ENCODE measurements at regions not wholly inside any gene's neighbourhood (a gene's known extent, or its start where the extent isn't known, plus 50 kb on each side); places are given as distances from the start of the nearest gene placed in this dataset.

DNA sequence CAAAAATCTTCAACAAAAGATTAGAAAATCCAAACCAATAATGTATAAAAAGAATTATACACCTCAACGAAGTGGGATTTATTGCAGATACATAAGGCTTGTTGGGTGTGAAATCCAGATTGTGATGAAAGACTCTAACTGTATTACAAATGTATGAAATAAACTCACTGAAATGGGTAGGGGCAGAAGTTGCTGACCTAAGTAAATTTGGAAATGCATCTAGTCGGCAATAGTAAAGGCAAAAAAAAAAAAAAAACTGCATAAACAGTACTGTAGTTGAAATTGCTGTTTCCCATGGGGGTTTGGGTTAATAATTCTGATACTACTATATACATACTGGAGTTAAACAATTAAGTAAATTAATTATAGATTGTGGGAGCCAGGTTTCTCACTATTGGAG, 130.7 kb upstream of the MAGEB18 start:
- ChIA-PET CTCF (no interaction called here), POLR2A (no interaction called here)
- no peaks in the 10 kb centered on the region for H3K4me1 ChIP-seq (ENCODE audit: control extremely low read depth in 1 of 4, control insufficient read depth in 4 of 4, insufficient read depth in 4 of 4, low read length in 3 of 4)
- WGBS (ENCODE audit: insufficient coverage): no CpG with 5 or more reads among the region's 2 CpGs
- no peak overlapping the region for H3K27ac ChIP-seq (ENCODE audit: insufficient read depth in 1 of 2, low read depth in 1 of 2, low read length in 2 of 2, poor library complexity in 1 of 2, severe bottlenecking in 2 of 2)
- H3K36me3 ChIP-seq (ENCODE audit: control insufficient read depth in 4 of 4, insufficient read depth in 4 of 4, low read length in 3 of 4): no peaks in the 10 kb centered on the region
- H3K9me3 ChIP-seq (ENCODE audit: control extremely low read depth in 1 of 5, control insufficient read depth in 4 of 5, insufficient read depth in 2 of 5, low read depth in 1 of 5, low read length in 4 of 5): no peaks in the 10 kb centered on the region
- H3K27me3 ChIP-seq (replicated peaks in 2 of 5; ENCODE audit: control insufficient read depth in 4 of 5, insufficient read depth in 5 of 5, low read length in 4 of 5): no peaks in the 10 kb centered on the region
- no peak overlapping the region for H3K4me3 ChIP-seq (ENCODE audit: control insufficient read depth in 1 of 7, extremely low read depth in 1 of 7, insufficient read depth in 4 of 7, low read depth in 2 of 7, low read length in 6 of 7)
- DNase-seq: no peak

DNA sequence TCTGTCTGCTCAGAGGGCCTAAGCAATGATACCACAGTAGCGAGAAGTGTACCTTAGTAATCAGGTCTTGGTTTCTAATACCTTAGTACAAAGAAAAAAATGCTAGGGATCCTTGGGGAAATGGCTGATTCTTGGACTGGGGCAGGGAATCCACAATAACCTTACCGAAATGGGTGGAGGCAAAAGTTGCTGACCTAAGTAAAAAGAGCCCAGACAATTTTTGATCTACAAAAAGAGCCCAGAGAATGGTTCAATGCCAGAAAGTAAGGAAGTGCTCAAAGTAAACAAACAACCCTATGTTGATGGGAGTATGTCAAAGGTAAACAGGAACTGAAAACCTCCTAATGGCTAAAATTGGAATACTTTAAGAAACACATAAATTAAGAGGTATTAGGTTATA, 130.1 kb upstream of the MAGEB18 start:
- POLR2A ChIA-PET: no interaction called here
- Histone ChIP-seq H3K36me3 (ENCODE audit: control insufficient read depth in 4 of 4, insufficient read depth in 4 of 4, low read length in 3 of 4) (no peaks in the 10 kb centered on the region), H3K4me1 (ENCODE audit: control extremely low read depth in 1 of 4, control insufficient read depth in 4 of 4, insufficient read depth in 4 of 4, low read length in 3 of 4) (no peaks in the 10 kb centered on the region), H3K4me3 (ENCODE audit: control insufficient read depth in 1 of 7, extremely low read depth in 1 of 7, insufficient read depth in 4 of 7, low read depth in 2 of 7, low read length in 6 of 7) (no peak overlapping the region), H3K27me3 (replicated peaks in 2 of 5; ENCODE audit: control insufficient read depth in 4 of 5, insufficient read depth in 5 of 5, low read length in 4 of 5) (no peaks in the 10 kb centered on the region), H3K27ac (ENCODE audit: insufficient read depth in 1 of 2, low read depth in 1 of 2, low read length in 2 of 2, poor library complexity in 1 of 2, severe bottlenecking in 2 of 2) (no peak overlapping the region), H3K9me3 (ENCODE audit: control extremely low read depth in 1 of 5, control insufficient read depth in 4 of 5, insufficient read depth in 2 of 5, low read depth in 1 of 5, low read length in 4 of 5) (no peaks in the 10 kb centered on the region)
- WGBS (ENCODE audit: insufficient coverage): 70% methylated on average over 1 of the region's 2 CpGs
- CTCF ChIA-PET: no interaction called here
- no peak for DNase-seq

DNA sequence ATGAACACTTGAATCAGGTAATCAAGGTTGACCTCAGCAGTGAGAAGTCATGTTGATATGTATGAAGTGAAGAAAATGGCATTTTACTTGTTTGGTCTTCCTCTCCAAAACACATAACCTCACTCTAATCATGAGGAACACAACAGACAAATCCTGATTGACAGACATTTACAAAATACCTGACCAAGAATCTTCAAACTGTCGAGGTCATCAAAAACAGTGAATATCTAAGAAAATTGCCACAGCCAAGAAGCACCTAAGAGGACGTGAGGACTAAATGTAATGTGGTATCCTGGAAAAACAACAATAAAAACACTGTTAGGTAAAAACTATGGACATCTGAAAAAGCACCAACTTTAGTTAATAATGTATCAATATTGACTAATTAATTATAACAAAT, 129.5 kb upstream of the MAGEB18 start:
- H3K27ac ChIP-seq (ENCODE audit: insufficient read depth in 1 of 2, low read depth in 1 of 2, low read length in 2 of 2, poor library complexity in 1 of 2, severe bottlenecking in 2 of 2): no peak overlapping the region
- POLR2A ChIA-PET: no interaction called here
- CTCF ChIA-PET: no interaction called here
- no peaks in the 10 kb centered on the region for H3K36me3 ChIP-seq (ENCODE audit: control insufficient read depth in 4 of 4, insufficient read depth in 4 of 4, low read length in 3 of 4)
- H3K4me1 ChIP-seq (ENCODE audit: control extremely low read depth in 1 of 4, control insufficient read depth in 4 of 4, insufficient read depth in 4 of 4, low read length in 3 of 4): no peaks in the 10 kb centered on the region
- no CpG with 5 or more reads among the region's 2 CpGs for WGBS (ENCODE audit: insufficient coverage)
- H3K27me3 ChIP-seq (replicated peaks in 2 of 5; ENCODE audit: control insufficient read depth in 4 of 5, insufficient read depth in 5 of 5, low read length in 4 of 5): no peaks in the 10 kb centered on the region
- no peak for DNase-seq
- H3K9me3 ChIP-seq (ENCODE audit: control extremely low read depth in 1 of 5, control insufficient read depth in 4 of 5, insufficient read depth in 2 of 5, low read depth in 1 of 5, low read length in 4 of 5): no peaks in the 10 kb centered on the region
- H3K4me3 ChIP-seq (ENCODE audit: control insufficient read depth in 1 of 7, extremely low read depth in 1 of 7, insufficient read depth in 4 of 7, low read depth in 2 of 7, low read length in 6 of 7): no peak overlapping the region

DNA sequence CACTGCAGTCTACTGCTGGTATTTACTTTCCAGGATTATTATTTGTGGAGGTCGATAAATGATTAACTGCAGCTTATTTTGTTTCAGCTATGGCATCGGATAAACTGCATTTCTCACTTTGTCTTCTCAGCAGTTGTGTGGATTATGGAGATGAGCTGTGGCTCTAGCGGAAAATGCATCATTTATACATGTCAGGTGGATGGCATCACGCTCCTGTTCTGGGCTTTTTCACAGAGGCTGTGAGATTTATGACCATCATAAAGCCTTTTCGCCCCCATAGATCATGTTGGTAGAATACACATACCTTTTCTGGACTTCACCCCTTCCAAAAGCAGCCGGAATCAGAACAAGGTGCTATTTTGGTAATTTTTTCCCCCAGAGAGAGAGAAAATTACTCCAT, 118.8 kb upstream of the MAGEB18 start:
- CTCF ChIA-PET: no interaction called here
- no peaks in the 10 kb centered on the region for H3K36me3 ChIP-seq (ENCODE audit: control insufficient read depth in 4 of 4, insufficient read depth in 4 of 4, low read length in 3 of 4)
- POLR2A ChIA-PET: no interaction called here
- no peaks in the 10 kb centered on the region for H3K4me1 ChIP-seq (ENCODE audit: control extremely low read depth in 1 of 4, control insufficient read depth in 4 of 4, insufficient read depth in 4 of 4, low read length in 3 of 4)
- no peaks in the 10 kb centered on the region for H3K27me3 ChIP-seq (replicated peaks in 2 of 5; ENCODE audit: control insufficient read depth in 4 of 5, insufficient read depth in 5 of 5, low read length in 4 of 5)
- no peak for DNase-seq
- WGBS (ENCODE audit: insufficient coverage): 87% methylated on average over 3 of the region's 6 CpGs
- H3K9me3 ChIP-seq (ENCODE audit: control extremely low read depth in 1 of 5, control insufficient read depth in 4 of 5, insufficient read depth in 2 of 5, low read depth in 1 of 5, low read length in 4 of 5): no peaks in the 10 kb centered on the region
- H3K4me3 ChIP-seq (ENCODE audit: control insufficient read depth in 1 of 7, extremely low read depth in 1 of 7, insufficient read depth in 4 of 7, low read depth in 2 of 7, low read length in 6 of 7): no peak overlapping the region
- no peak overlapping the region for H3K27ac ChIP-seq (ENCODE audit: insufficient read depth in 1 of 2, low read depth in 1 of 2, low read length in 2 of 2, poor library complexity in 1 of 2, severe bottlenecking in 2 of 2)

DNA sequence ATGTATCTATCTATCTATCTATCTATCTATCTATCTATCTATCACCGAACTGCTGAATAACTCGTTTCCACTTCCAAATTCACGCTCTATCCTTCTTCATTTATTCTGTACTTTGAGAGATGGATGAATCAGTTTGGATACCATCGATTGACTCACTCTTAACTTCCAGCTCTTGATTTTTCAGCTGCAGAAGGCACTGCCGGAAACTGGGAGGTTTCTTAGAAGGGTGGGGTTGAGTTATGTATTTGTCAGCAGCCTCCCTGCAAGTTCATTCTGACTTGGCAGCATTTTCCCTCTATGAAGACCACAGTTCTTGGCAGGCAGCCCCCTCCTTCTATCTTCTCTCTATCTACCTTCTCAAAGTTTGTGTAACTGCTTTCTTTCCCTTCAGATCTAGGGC, 112.0 kb upstream of the MAGEB18 start:
- CTCF ChIA-PET: no interaction called here
- no CpG with 5 or more reads among the region's 5 CpGs for WGBS (ENCODE audit: insufficient coverage)
- POLR2A ChIA-PET: no interaction called here
- Histone ChIP-seq H3K27me3 (replicated peaks in 2 of 5; ENCODE audit: control insufficient read depth in 4 of 5, insufficient read depth in 5 of 5, low read length in 4 of 5) (no peaks in the 10 kb centered on the region), H3K36me3 (ENCODE audit: control insufficient read depth in 4 of 4, insufficient read depth in 4 of 4, low read length in 3 of 4) (no peaks in the 10 kb centered on the region), H3K4me1 (ENCODE audit: control extremely low read depth in 1 of 4, control insufficient read depth in 4 of 4, insufficient read depth in 4 of 4, low read length in 3 of 4) (no peaks in the 10 kb centered on the region), H3K9me3 (ENCODE audit: control extremely low read depth in 1 of 5, control insufficient read depth in 4 of 5, insufficient read depth in 2 of 5, low read depth in 1 of 5, low read length in 4 of 5) (no peaks in the 10 kb centered on the region), H3K27ac (ENCODE audit: insufficient read depth in 1 of 2, low read depth in 1 of 2, low read length in 2 of 2, poor library complexity in 1 of 2, severe bottlenecking in 2 of 2) (no peak overlapping the region), H3K4me3 (ENCODE audit: control insufficient read depth in 1 of 7, extremely low read depth in 1 of 7, insufficient read depth in 4 of 7, low read depth in 2 of 7, low read length in 6 of 7) (no peak overlapping the region)
- no peak for DNase-seq

DNA sequence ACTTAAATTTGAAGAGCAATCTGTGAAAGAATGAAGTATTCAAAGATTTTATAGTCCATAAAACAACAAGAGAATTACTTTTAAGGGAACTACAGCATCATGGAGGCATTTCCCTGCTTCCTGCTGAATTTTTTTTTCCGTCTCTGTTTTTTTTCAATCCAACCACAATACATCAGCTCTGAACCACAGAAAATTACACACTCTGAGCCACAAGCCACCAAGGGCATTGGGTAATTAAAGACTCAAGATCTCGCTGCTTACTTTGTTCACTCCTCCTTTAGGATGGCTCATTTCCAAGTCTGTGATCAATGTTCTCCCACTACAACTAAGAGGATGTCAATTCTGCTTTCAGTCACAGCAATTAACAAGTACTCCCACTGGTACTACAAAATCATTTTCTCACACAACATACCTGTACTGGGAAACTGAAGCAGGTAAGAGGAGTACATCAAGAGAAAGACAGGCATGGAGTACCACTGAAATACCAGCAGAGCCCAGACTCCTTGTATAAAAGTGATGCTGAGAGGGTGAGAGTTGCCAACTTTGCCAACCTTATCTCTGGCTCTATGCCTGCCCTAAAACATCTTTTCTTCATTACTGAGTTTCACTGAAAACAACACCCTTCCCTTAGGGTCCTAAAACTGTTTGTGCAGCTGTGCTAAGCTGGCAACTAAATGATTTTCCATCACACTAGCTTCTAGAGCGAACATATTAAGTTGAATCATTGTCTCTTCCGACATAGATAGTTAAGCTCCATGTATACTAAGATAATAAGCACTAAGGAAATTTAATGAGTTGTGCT, 105.8 kb upstream of the MAGEB18 start:
- DNase-seq: no peak
- no peaks in the 10 kb centered on the region for H3K9me3 ChIP-seq (ENCODE audit: control extremely low read depth in 1 of 5, control insufficient read depth in 4 of 5, insufficient read depth in 2 of 5, low read depth in 1 of 5, low read length in 4 of 5)
- H3K27me3 ChIP-seq (replicated peaks in 2 of 5; ENCODE audit: control insufficient read depth in 4 of 5, insufficient read depth in 5 of 5, low read length in 4 of 5): no peaks in the 10 kb centered on the region
- ChIA-PET CTCF (no interaction called here), POLR2A (no interaction called here)
- no peaks in the 10 kb centered on the region for H3K36me3 ChIP-seq (ENCODE audit: control insufficient read depth in 4 of 4, insufficient read depth in 4 of 4, low read length in 3 of 4)
- H3K27ac ChIP-seq (ENCODE audit: insufficient read depth in 1 of 2, low read depth in 1 of 2, low read length in 2 of 2, poor library complexity in 1 of 2, severe bottlenecking in 2 of 2): no peak overlapping the region
- no peaks in the 10 kb centered on the region for H3K4me1 ChIP-seq (ENCODE audit: control extremely low read depth in 1 of 4, control insufficient read depth in 4 of 4, insufficient read depth in 4 of 4, low read length in 3 of 4)
- WGBS (ENCODE audit: insufficient coverage): 41% methylated on average over 3 of the region's 4 CpGs
- no peak overlapping the region for H3K4me3 ChIP-seq (ENCODE audit: control insufficient read depth in 1 of 7, extremely low read depth in 1 of 7, insufficient read depth in 4 of 7, low read depth in 2 of 7, low read length in 6 of 7)

DNA sequence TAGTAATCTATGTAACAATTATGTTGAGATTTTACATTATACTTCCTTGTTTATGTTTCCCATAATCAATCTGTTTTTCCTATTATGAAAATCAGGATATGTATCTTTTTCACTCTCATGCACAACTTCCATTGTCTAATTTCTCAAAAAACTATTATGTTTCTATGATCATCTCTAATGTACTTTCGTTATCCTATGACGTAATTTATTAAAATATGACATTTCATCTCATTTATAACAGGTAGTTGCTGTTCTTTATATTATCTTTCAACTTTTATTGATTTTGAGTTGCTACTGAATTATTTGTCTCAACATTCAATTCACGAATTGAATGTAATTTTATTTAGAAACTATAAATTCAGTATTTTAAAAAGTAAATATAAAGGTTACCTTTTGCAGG, 100.8 kb upstream of the MAGEB18 start:
- Histone ChIP-seq H3K36me3 (ENCODE audit: control insufficient read depth in 4 of 4, insufficient read depth in 4 of 4, low read length in 3 of 4) (no peaks in the 10 kb centered on the region), H3K4me1 (ENCODE audit: control extremely low read depth in 1 of 4, control insufficient read depth in 4 of 4, insufficient read depth in 4 of 4, low read length in 3 of 4) (no peaks in the 10 kb centered on the region), H3K4me3 (ENCODE audit: control insufficient read depth in 1 of 7, extremely low read depth in 1 of 7, insufficient read depth in 4 of 7, low read depth in 2 of 7, low read length in 6 of 7) (no peak overlapping the region), H3K27me3 (replicated peaks in 2 of 5; ENCODE audit: control insufficient read depth in 4 of 5, insufficient read depth in 5 of 5, low read length in 4 of 5) (no peaks in the 10 kb centered on the region), H3K27ac (ENCODE audit: insufficient read depth in 1 of 2, low read depth in 1 of 2, low read length in 2 of 2, poor library complexity in 1 of 2, severe bottlenecking in 2 of 2) (no peak overlapping the region), H3K9me3 (ENCODE audit: control extremely low read depth in 1 of 5, control insufficient read depth in 4 of 5, insufficient read depth in 2 of 5, low read depth in 1 of 5, low read length in 4 of 5) (no peaks in the 10 kb centered on the region)
- no peak for DNase-seq
- CTCF ChIA-PET: no interaction called here
- POLR2A ChIA-PET: no interaction called here
- WGBS (ENCODE audit: insufficient coverage): no CpG with 5 or more reads among the region's 3 CpGs
